IMR-90 (cell line): ENCODE measurements at regions not wholly inside any gene's neighbourhood (a gene's known extent, or its start where the extent isn't known, plus 50 kb on each side); places are given as distances from the start of the nearest gene placed in this dataset.
"Not testable (repeated sequence)": the region's sequence is repeated elsewhere in the genome, so short reads cannot be mapped to it uniquely, and the experiment has no call there.

Experiments used
- BHLHE40 ChIP-seq: fragments of 150-350 bp; IDR thresholded peaks from 2 replicates; pipeline ENCODE4 v1.6.1; 2016; ENCODE audit warnings: mild to moderate bottlenecking, low read depth, low read length
- CHD1 ChIP-seq: IDR thresholded peaks from 2 replicates; pipeline ENCODE4 v1.6.1; 2012; ENCODE audit warnings: low read depth, low read length, improper control_type of control experiment
- FOS ChIP-seq: fragments of 150-350 bp; IDR thresholded peaks from 2 replicates; pipeline ENCODE4 v1.6.1; 2016; ENCODE audit warnings: low read depth, low read length
- MAFK ChIP-seq: IDR thresholded peaks from 2 replicates; pipeline ENCODE4 v1.6.1; 2012; ENCODE audit warnings: low read depth, low read length, improper control_type of control experiment
- NFE2L2 ChIP-seq: fragments of 150-350 bp; IDR thresholded peaks from 2 replicates; pipeline ENCODE4 v1.6.1; 2016; ENCODE audit warnings: low read depth, mild to moderate bottlenecking, low read length
- POLR2A ChIP-seq: IDR thresholded peaks from 2 replicates; pipeline ENCODE4 v1.6.1; 2012; ENCODE audit warnings: mild to moderate bottlenecking, low read depth, low read length
- RAD21 ChIP-seq: IDR thresholded peaks from 2 replicates; pipeline ENCODE4 v1.6.1; 2012; ENCODE audit warnings: low read length, improper control_type of control experiment
- RCOR1 ChIP-seq: IDR thresholded peaks from 2 replicates; pipeline ENCODE4 v1.6.1; 2012; ENCODE audit warnings: mild to moderate bottlenecking, low read length, improper control_type of control experiment; ENCODE audit not compliant: insufficient replicate concordance
- RFX5 ChIP-seq: IDR thresholded peaks from 2 replicates; pipeline ENCODE4 v1.8.0; 2012; ENCODE audit warnings: low read depth, mild to moderate bottlenecking, low read length, moderate library complexity
- SMC3 ChIP-seq: fragments of 150-350 bp; IDR thresholded peaks from 2 replicates; pipeline ENCODE4 v1.6.1; 2016; ENCODE audit warnings: low read depth, mild to moderate bottlenecking, antibody characterized with exemption, low read length, moderate library complexity
- TF ChIP-seq, protein P1 (sequence below): fragments of 150-350 bp; IDR thresholded peaks from 2 replicates; pipeline ENCODE4 v1.6.1; 2017; ENCODE audit warnings: mild to moderate bottlenecking, antibody characterized with exemption, low read length, low read depth
- TF ChIP-seq, protein P2 (sequence below): conservative IDR thresholded peaks from 2 replicates; pipeline ENCODE4 v1.5.1; 2012; ENCODE audit warnings: mild to moderate bottlenecking, low read depth, low read length, improper control_type of control experiment
- TF ChIP-seq, protein P3 (sequence below): fragments of 150-350 bp; IDR thresholded peaks from 2 replicates; pipeline ENCODE4 v1.6.1; 2016; ENCODE audit warnings: low read depth, mild to moderate bottlenecking, low read length, moderate library complexity, borderline replicate concordance

DNA sequence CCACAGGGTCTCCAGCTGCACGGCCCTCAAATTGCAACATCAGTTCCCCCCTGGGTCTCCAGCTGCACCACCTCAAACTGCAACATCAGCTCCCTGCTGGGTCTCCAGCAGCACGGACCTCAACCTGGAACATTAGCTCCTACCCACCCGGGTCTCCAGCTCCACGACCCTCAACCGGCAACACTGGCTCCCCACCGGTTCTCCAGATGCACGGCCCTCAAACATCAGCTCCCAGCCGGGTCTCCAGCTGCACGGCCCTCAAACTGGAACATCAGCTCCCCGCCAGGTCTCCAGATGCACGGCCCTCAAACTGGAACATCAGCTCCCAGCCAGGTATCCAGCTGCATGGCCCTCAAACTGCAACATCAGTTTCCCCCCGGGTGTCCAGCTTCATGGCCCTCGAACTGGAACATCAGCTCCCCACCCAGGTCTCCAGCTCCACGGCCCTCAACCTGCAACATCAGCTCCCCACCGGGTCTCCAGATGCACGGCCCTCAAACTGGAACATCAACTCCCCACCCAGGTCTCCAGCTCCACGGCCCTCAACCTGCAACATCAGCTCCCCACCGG is 94.6 kb upstream of the LPCAT1 start:
- TF ChIP-seq, protein P1, sequence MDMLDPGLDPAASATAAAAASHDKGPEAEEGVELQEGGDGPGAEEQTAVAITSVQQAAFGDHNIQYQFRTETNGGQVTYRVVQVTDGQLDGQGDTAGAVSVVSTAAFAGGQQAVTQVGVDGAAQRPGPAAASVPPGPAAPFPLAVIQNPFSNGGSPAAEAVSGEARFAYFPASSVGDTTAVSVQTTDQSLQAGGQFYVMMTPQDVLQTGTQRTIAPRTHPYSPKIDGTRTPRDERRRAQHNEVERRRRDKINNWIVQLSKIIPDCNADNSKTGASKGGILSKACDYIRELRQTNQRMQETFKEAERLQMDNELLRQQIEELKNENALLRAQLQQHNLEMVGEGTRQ: not testable (repeated sequence)
- not testable (repeated sequence) for TF ChIP-seq RAD21, POLR2A, FOS, MAFK, BHLHE40, RCOR1, SMC3, CHD1, RFX5, NFE2L2
- TF ChIP-seq, protein P2, sequence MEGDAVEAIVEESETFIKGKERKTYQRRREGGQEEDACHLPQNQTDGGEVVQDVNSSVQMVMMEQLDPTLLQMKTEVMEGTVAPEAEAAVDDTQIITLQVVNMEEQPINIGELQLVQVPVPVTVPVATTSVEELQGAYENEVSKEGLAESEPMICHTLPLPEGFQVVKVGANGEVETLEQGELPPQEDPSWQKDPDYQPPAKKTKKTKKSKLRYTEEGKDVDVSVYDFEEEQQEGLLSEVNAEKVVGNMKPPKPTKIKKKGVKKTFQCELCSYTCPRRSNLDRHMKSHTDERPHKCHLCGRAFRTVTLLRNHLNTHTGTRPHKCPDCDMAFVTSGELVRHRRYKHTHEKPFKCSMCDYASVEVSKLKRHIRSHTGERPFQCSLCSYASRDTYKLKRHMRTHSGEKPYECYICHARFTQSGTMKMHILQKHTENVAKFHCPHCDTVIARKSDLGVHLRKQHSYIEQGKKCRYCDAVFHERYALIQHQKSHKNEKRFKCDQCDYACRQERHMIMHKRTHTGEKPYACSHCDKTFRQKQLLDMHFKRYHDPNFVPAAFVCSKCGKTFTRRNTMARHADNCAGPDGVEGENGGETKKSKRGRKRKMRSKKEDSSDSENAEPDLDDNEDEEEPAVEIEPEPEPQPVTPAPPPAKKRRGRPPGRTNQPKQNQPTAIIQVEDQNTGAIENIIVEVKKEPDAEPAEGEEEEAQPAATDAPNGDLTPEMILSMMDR: not testable (repeated sequence)
- TF ChIP-seq, protein P3, sequence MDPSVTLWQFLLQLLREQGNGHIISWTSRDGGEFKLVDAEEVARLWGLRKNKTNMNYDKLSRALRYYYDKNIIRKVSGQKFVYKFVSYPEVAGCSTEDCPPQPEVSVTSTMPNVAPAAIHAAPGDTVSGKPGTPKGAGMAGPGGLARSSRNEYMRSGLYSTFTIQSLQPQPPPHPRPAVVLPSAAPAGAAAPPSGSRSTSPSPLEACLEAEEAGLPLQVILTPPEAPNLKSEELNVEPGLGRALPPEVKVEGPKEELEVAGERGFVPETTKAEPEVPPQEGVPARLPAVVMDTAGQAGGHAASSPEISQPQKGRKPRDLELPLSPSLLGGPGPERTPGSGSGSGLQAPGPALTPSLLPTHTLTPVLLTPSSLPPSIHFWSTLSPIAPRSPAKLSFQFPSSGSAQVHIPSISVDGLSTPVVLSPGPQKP: not testable (repeated sequence)
